K562 (cell line): ENCODE measurements at regions not wholly inside any gene's neighbourhood (a gene's known extent, or its start where the extent isn't known, plus 50 kb on each side); places are given as distances from the start of the nearest gene placed in this dataset.

Experiments used
- ATAC-seq: fragments of 200-7000 bp; cut with Tn5 transposase; 3 replicates; pipeline ENCODE4 v1.9.1; 2020; ENCODE audit warnings: moderate library complexity
- BruUV-seq: library from RNA; stranded (reverse); fragments of 400-500 nt; replicated peaks from 2 replicates; lab custom pipeline; 2021; lab: Mats Ljungman, UMichigan
- CTCF ChIA-PET: fragments of 300-600 bp; formaldehyde crosslinking; extraction: SDS; loops from one replicate; lab custom pipeline; 2021; ENCODE audit warnings: low intra/inter-chr PET ratio; lab: Yijun Ruan, JAX
- POLR2A ChIA-PET: fragments of 300-600, 350-650 bp; sonication (Branson Sonifier 250); formaldehyde crosslinking; extraction: SDS; loops from one replicate; lab custom pipeline; 2021; ENCODE audit warnings: antibody characterized with exemption, inconsistent platforms; lab: Yijun Ruan, JAX
- DNase-seq, 4 experiments: peaks; one replicate each; pipeline versions ENCODE4 v3.0.0 to v3.0.0-alpha.2; 2011 to 2018; ENCODE audit warnings: low spot score in 3 of 4, mixed read lengths in 3 of 4; ENCODE audit errors: extremely low read depth in 1 of 4
- FAIRE-seq: peaks from 2 replicates; lab custom pipeline; 2011; peaks lifted over from hg19 to GRCh38; lab: Jason Lieb, UNC
- H2AFZ ChIP-seq: 2 replicates; pipeline ENCODE4 v1.6.0; 2011; ENCODE audit warnings: low read depth, low read length, control low read depth, inconsistent platforms
- H3K27ac ChIP-seq: fragments of 200-600 bp; 3 replicates; pipeline ENCODE4 v1.8.0; 2011; ENCODE audit warnings: low read depth, mild to moderate bottlenecking, control low read depth, inconsistent platforms, low read length, moderate library complexity, mixed read lengths; ENCODE audit errors: extremely low read depth
- H3K27me3 ChIP-seq, 2 experiments: fragments of 300-600 bp in 1 of 2; 2 replicates in 1 of 2; 3 replicates in 1 of 2; pipeline versions ENCODE4 v1.6.0 to v1.8.0; 2011; ENCODE audit warnings: inconsistent platforms in 2 of 2, low read length in 2 of 2, mild to moderate bottlenecking in 1 of 2, mixed read lengths in 1 of 2, moderate library complexity in 1 of 2; ENCODE audit not compliant: control insufficient read depth in 2 of 2, insufficient read depth in 2 of 2
- H3K36me3 ChIP-seq: fragments of 300-600 bp; 3 replicates; pipeline ENCODE4 v1.8.0; 2011; ENCODE audit warnings: mild to moderate bottlenecking, low read length, inconsistent platforms; ENCODE audit not compliant: control insufficient read depth, insufficient read depth
- H3K4me1 ChIP-seq, 2 experiments: fragments of 200-600 bp in 1 of 2; replicated peaks in 1 of 2; 2 replicates in 1 of 2; 3 replicates in 1 of 2; pipeline versions ENCODE4 v1.5.1 to v1.8.0; 2011; ENCODE audit warnings: inconsistent platforms in 2 of 2, low read length in 2 of 2, mild to moderate bottlenecking in 1 of 2, mixed read lengths in 1 of 2, moderate library complexity in 1 of 2; ENCODE audit not compliant: control insufficient read depth in 2 of 2, insufficient read depth in 2 of 2
- H3K4me2 ChIP-seq: 2 replicates; pipeline ENCODE4 v1.6.1; 2011; ENCODE audit warnings: low read length, control low read depth, inconsistent platforms, mixed read lengths; ENCODE audit not compliant: insufficient read depth
- H3K4me3 ChIP-seq: fragments of 200-600 bp; sonication (generic), shearing (Covaris generic); 2 replicates; pipeline ENCODE4 v1.5.1; 2016; ENCODE audit warnings: control low read depth, inconsistent platforms
- H3K79me2 ChIP-seq: fragments of 200-600 bp; 3 replicates; pipeline ENCODE4 v1.8.0; 2011; ENCODE audit warnings: low read length, inconsistent platforms; ENCODE audit not compliant: control insufficient read depth, insufficient read depth
- H3K9ac ChIP-seq, 2 experiments: 2 replicates each; pipeline versions ENCODE4 v1.6.0 to v1.6.1; 2011; ENCODE audit warnings: low read depth in 2 of 2, low read length in 2 of 2, control low read depth in 1 of 2, inconsistent platforms in 1 of 2, mild to moderate bottlenecking in 1 of 2, mixed read lengths in 1 of 2; ENCODE audit not compliant: insufficient read depth in 1 of 2
- H3K9me1 ChIP-seq: one replicate; pipeline ENCODE4 v1.6.0; 2011; ENCODE audit warnings: inconsistent platforms, mild to moderate bottlenecking, low read length, moderate library complexity; ENCODE audit not compliant: control insufficient read depth, insufficient read depth
- H3K9me3 ChIP-seq: replicated peaks from 2 replicates; pipeline ENCODE4 v1.5.1; 2011; ENCODE audit warnings: low read depth, low read length, inconsistent platforms; ENCODE audit not compliant: control insufficient read depth, insufficient read depth
- H4K20me1 ChIP-seq: replicated peaks from 2 replicates; pipeline ENCODE4 v1.6.1; 2011; ENCODE audit warnings: low read length, inconsistent platforms, mixed read lengths; ENCODE audit not compliant: control insufficient read depth, insufficient read depth
- CHD1 ChIP-seq: fragments of 200-600 bp; sonication (generic); IDR thresholded peaks from one replicate; pipeline ENCODE4 v1.6.1; 2012; ENCODE audit warnings: mild to moderate bottlenecking, moderate library complexity, low read length, inconsistent platforms
- COPS2 ChIP-seq: fragments of 450-650 bp; conservative IDR thresholded peaks from 2 replicates; pipeline ENCODE4 v1.6.1; 2016; ENCODE audit warnings: mild to moderate bottlenecking, moderate library complexity
- HNRNPL ChIP-seq: fragments of 200-400 bp; formaldehyde crosslinking; IDR thresholded peaks from 2 replicates; pipeline ENCODE4 v1.6.1; 2017; ENCODE audit warnings: low read depth, mild to moderate bottlenecking, low read length
- PHB2 ChIP-seq: fragments of 450-650 bp; IDR thresholded peaks from 2 replicates; pipeline ENCODE4 v1.6.1; 2017; ENCODE audit warnings: low read depth
- PHF21A ChIP-seq: fragments of 450-650 bp; IDR thresholded peaks from 2 replicates; pipeline ENCODE4 v1.6.1; 2017; ENCODE audit warnings: low read depth, borderline replicate concordance
- ZNF146 ChIP-seq: IDR thresholded peaks from one replicate; pipeline ENCODE4 v1.6.1; 2018; ENCODE audit warnings: missing compliant biosample characterization; ENCODE audit not compliant: unreplicated experiment
- ZNF311 ChIP-seq: fragments of 250-450 bp; sonication (Bioruptor Pico); IDR thresholded peaks from 2 replicates; pipeline ENCODE4 v1.4.0; 2020; ENCODE audit warnings: mild to moderate bottlenecking, moderate library complexity
- ZSCAN29 ChIP-seq: fragments of 450-650 bp; IDR thresholded peaks from 2 replicates; pipeline ENCODE4 v1.6.1; 2017
- WGBS: fragments of 100-300 bp; shearing (Covaris generic); methylation state at CpG from one replicate; pipeline ENCODE4 v1.1.6; 2016; ENCODE audit warnings: low coverage, mixed read lengths; ENCODE audit not compliant: insufficient coverage; ENCODE audit errors: missing lambda C conversion rate; 5-methylcytosine and 5-hydroxymethylcytosine counted together
- in situ Hi-C: fragments of 300-500 bp; cut with MboI; formaldehyde crosslinking; loops from 4 replicates; pipeline ENCODE4 v1.15.0; 2018; ENCODE audit warnings: inconsistent platforms, mixed read lengths
- intact Hi-C: fragments of 100-400 bp; cut with micrococcal nuclease; formaldehyde crosslinking; loops from 2 replicates; pipeline ENCODE4 v1.14.2; 2022

DNA sequence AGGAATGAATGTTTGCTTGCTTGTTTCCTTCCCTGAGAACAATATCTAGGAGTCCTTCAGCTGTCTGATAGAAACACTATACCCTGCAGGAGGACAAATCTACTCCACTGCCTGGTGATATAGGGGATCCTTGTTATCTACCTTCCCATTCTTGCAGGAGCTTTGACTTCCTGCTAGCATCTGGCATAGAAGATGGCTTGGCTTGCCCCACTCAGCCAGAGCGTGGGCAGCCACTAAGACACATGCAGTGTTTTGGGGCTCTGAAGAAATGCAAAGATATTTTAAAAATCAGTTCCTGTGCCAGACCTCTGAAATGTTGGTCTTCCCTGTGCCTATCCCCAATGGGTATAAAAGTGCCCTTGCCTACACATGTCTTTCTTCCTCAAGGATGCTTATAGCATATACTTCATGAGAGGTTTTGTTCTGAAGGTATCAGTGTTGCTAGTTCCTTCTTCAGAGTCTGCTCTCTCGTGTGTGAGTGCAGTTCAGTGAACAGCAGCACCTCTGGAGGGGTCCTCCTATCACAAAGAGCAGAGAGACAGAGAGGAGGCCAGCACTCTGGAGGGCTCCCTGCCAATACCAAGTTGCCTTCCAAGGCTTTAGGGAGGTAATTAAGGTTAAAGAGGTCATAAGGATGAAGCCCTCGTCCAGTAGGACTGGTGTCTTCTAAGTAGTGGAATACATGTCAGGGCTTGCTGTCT, 149.1 kb upstream of the CALCR start:
- ChIA-PET POLR2A (no interaction called here), CTCF (no interaction called here)
- no peak overlapping the region for H3K27ac ChIP-seq
- H3K4me2 ChIP-seq, result no peak overlapping the region
- WGBS, result 1% methylated on average over 3 of the region's 3 CpGs
- no peaks in the 10 kb centered on the region for H4K20me1 ChIP-seq
- no peak overlapping the region for H3K4me3 ChIP-seq
- H2AFZ ChIP-seq, result no peak overlapping the region
- H3K9ac ChIP-seq, result no peak overlapping the region
- H3K36me3 ChIP-seq, result no peaks in the 10 kb centered on the region
- DNase-seq, result no peak
- no TSS peak for BruUV-seq
- H3K9me1 ChIP-seq, result no peaks in the 10 kb centered on the region
- TF ChIP-seq ZNF311 (CRISPR knock-in tag) (no peak), COPS2 (no peak), ZNF146 (CRISPR knock-in tag) (no peak), CHD1 (no peak), PHF21A (no peak), HNRNPL (no peak), PHB2 (no peak), ZSCAN29 (no peak)
- TF ChIP-seq, all 486 proteins: peak for 0
- ATAC-seq (no peak; the same call in 2 of the 3 replicates), FAIRE-seq (no peak)
- no peaks in the 10 kb centered on the region for H3K79me2 ChIP-seq
- intact Hi-C loops (loop anchor here (10.0 kb wide), 1 partner anchor 511 kb away; no protein-coding TSS in a partner anchor), in situ Hi-C loops (no loop called here)
- no peaks in the 10 kb centered on the region for H3K27me3 ChIP-seq
- H3K9me3 ChIP-seq, result no peaks in the 10 kb centered on the region
- peaks cover 0 to 6% of the 10 kb centered on the region in 2 experiments; a peak in 2 of 5 replicates for H3K4me1 ChIP-seq
